ENCODE measurements at regions not wholly inside any gene's neighbourhood (a gene's known extent, or its start where the extent isn't known, plus 50 kb on each side); places are given as distances from the start of the nearest gene placed in this dataset.

- H3K27ac ChIP-seq: peak overlapping the region; percentile 71
- H3K36me3 ChIP-seq (replicated peaks; ENCODE audit: insufficient read depth, low read depth): no peaks in the 10 kb centered on the region
- no peaks in the 10 kb centered on the region for H3K9me3 ChIP-seq (ENCODE audit: low read depth)
- H3K4me2 ChIP-seq: peak overlapping the region; percentile 12
- no peaks in the 10 kb centered on the region for H3K79me2 ChIP-seq
- H4K20me1 ChIP-seq (ENCODE audit: insufficient read depth, poor library complexity, severe bottlenecking): no peaks in the 10 kb centered on the region
- no peak overlapping the region for H3K4me3 ChIP-seq
- no peak overlapping the region for H2AFZ ChIP-seq
- TF ChIP-seq EZH2 (IDR thresholded peaks at IDR 0.05; ENCODE audit: borderline replicate concordance) (no peak), CTCF (IDR thresholded peaks at IDR 0.05; ENCODE audit: poor library complexity) (no peak)
- peaks cover 12% of the 10 kb centered on the region for H3K4me1 ChIP-seq (ENCODE audit: insufficient read depth)
- no peaks in the 10 kb centered on the region for H3K9me2 ChIP-seq (replicated peaks; ENCODE audit: insufficient read depth)
- 59% methylated on average over 2 of the region's 2 CpGs for WGBS (ENCODE audit: low lambda C conversion rate, missing lambda C conversion rate)
- H3K27me3 ChIP-seq: no peaks in the 10 kb centered on the region
- peak; percentile 46 for DNase-seq (ENCODE audit: low spot score)
Observed at GRCh38 chr14:87491816-87492215, 501.2 kb downstream of the GALC start.

- Histone ChIP-seq H3K9me2 (replicated peaks; ENCODE audit: insufficient read depth) (no peaks in the 10 kb centered on the region), H3K27ac (no peak overlapping the region), H3K36me3 (replicated peaks; ENCODE audit: insufficient read depth, low read depth) (no peaks in the 10 kb centered on the region), H4K20me1 (ENCODE audit: insufficient read depth, poor library complexity, severe bottlenecking) (no peaks in the 10 kb centered on the region), H3K4me2 (no peak overlapping the region), H3K27me3 (no peaks in the 10 kb centered on the region), H3K9me3 (ENCODE audit: low read depth) (no peaks in the 10 kb centered on the region), H3K4me3 (no peak overlapping the region), H3K79me2 (no peaks in the 10 kb centered on the region), H2AFZ (no peak overlapping the region), H3K4me1 (ENCODE audit: insufficient read depth) (peaks cover 12% of the 10 kb centered on the region)
- DNase-seq (ENCODE audit: low spot score): no peak
- 63% methylated on average over 2 of the region's 2 CpGs for WGBS (ENCODE audit: low lambda C conversion rate, missing lambda C conversion rate)
- no peak for TF ChIP-seq EZH2phosphoT487 (IDR thresholded peaks at IDR 0.05; ENCODE audit: low read depth, severe bottlenecking, unreplicated experiment)
- TF ChIP-seq EZH2 (IDR thresholded peaks at IDR 0.05; ENCODE audit: borderline replicate concordance): no peak
- TF ChIP-seq CTCF (IDR thresholded peaks at IDR 0.05; ENCODE audit: poor library complexity): no peak
Observed at GRCh38 chr14:87489196-87489819, 503.7 kb downstream of the GALC start.

- no peaks in the 10 kb centered on the region for H3K9me2 ChIP-seq (replicated peaks; ENCODE audit: insufficient read depth)
- H3K27me3 ChIP-seq: no peaks in the 10 kb centered on the region
- H3K79me2 ChIP-seq: no peaks in the 10 kb centered on the region
- H3K27ac ChIP-seq: no peak overlapping the region
- TF ChIP-seq EZH2 (IDR thresholded peaks at IDR 0.05; ENCODE audit: borderline replicate concordance) (no peak), EZH2phosphoT487 (IDR thresholded peaks at IDR 0.05; ENCODE audit: low read depth, severe bottlenecking, unreplicated experiment) (no peak), CTCF (IDR thresholded peaks at IDR 0.05; ENCODE audit: poor library complexity) (no peak)
- no peaks in the 10 kb centered on the region for H3K36me3 ChIP-seq (replicated peaks; ENCODE audit: insufficient read depth, low read depth)
- no peaks in the 10 kb centered on the region for H4K20me1 ChIP-seq (ENCODE audit: insufficient read depth, poor library complexity, severe bottlenecking)
- no peak overlapping the region for H3K4me2 ChIP-seq
- DNase-seq (ENCODE audit: low spot score): no peak
- no peak overlapping the region for H2AFZ ChIP-seq
- WGBS (ENCODE audit: low lambda C conversion rate, missing lambda C conversion rate): 80% methylated on average over 8 of the region's 8 CpGs
- no peak overlapping the region for H3K4me3 ChIP-seq
- H3K9me3 ChIP-seq (ENCODE audit: low read depth): no peaks in the 10 kb centered on the region
- H3K4me1 ChIP-seq (ENCODE audit: insufficient read depth): no peaks in the 10 kb centered on the region
Observed at GRCh38 chr14:87483271-87484260, 509.4 kb downstream of the GALC start.

All from hepatocyte (in vitro differentiated cells).